Astrocyte (in vitro differentiated cells and primary cell): ENCODE measurements at regions not wholly inside any gene's neighbourhood (a gene's known extent, or its start where the extent isn't known, plus 50 kb on each side); places are given as distances from the start of the nearest gene placed in this dataset.

Experiments used
- DNase-seq: peaks from one replicate; pipeline ENCODE4 v3.0.0-alpha.2; 2010; ENCODE audit warnings: low read depth
- FAIRE-seq: peaks from 2 replicates; lab custom pipeline; 2011; peaks lifted over from hg19 to GRCh38; lab: Jason Lieb, UNC
- H2AFZ ChIP-seq: 2 replicates; pipeline ENCODE4 v1.6.0; 2012; ENCODE audit warnings: low read depth, low read length, inconsistent platforms
- H3K27ac ChIP-seq: 2 replicates; pipeline ENCODE4 v1.5.1; 2011; ENCODE audit warnings: low read depth, low read length, inconsistent platforms
- H3K27me3 ChIP-seq: 2 replicates; pipeline ENCODE4 v1.6.0; 2011; ENCODE audit warnings: low read length, inconsistent platforms; ENCODE audit not compliant: insufficient read depth
- H3K36me3 ChIP-seq: 2 replicates; pipeline ENCODE4 v1.5.1; 2011; ENCODE audit warnings: low read length, inconsistent platforms; ENCODE audit not compliant: insufficient read depth
- H3K4me1 ChIP-seq: 2 replicates; pipeline ENCODE4 v1.5.1; 2011; ENCODE audit warnings: low read length, inconsistent platforms; ENCODE audit not compliant: insufficient read depth
- H3K4me2 ChIP-seq: 2 replicates; pipeline ENCODE4 v1.6.0; 2012; ENCODE audit warnings: low read length, inconsistent platforms
- H3K4me3 ChIP-seq: 2 replicates; pipeline ENCODE4 v1.5.1; 2011; ENCODE audit warnings: low read depth, mild to moderate bottlenecking, low read length, inconsistent platforms; ENCODE audit not compliant: insufficient read depth
- H3K79me2 ChIP-seq: 2 replicates; pipeline ENCODE4 v1.6.0; 2012; ENCODE audit warnings: mild to moderate bottlenecking, low read length, inconsistent platforms; ENCODE audit not compliant: insufficient read depth
- H3K9ac ChIP-seq: 2 replicates; pipeline ENCODE4 v1.6.0; 2012; ENCODE audit warnings: mild to moderate bottlenecking, low read length, inconsistent platforms
- H3K9me3 ChIP-seq: 2 replicates; pipeline ENCODE4 v1.5.1; 2012; ENCODE audit warnings: low read depth, mild to moderate bottlenecking, low read length, inconsistent platforms; ENCODE audit not compliant: insufficient read depth
- H4K20me1 ChIP-seq: 2 replicates; pipeline ENCODE4 v1.6.0; 2012; ENCODE audit warnings: low read length, inconsistent platforms; ENCODE audit not compliant: insufficient read depth
- H3K27ac Mint-ChIP-seq: one replicate; pipeline ENCODE4 v1.8.0; 2021; ENCODE audit warnings: mild to moderate bottlenecking, mixed read lengths; ENCODE audit not compliant: unreplicated experiment
- H3K27me3 Mint-ChIP-seq: one replicate; pipeline ENCODE4 v1.8.0; 2021; ENCODE audit warnings: low read depth, mixed read lengths; ENCODE audit not compliant: unreplicated experiment
- H3K36me3 Mint-ChIP-seq: one replicate; pipeline ENCODE4 v1.8.0; 2021; ENCODE audit warnings: low read depth, mixed read lengths; ENCODE audit not compliant: unreplicated experiment
- H3K4me1 Mint-ChIP-seq: one replicate; pipeline ENCODE4 v1.8.0; 2021; ENCODE audit warnings: low read depth, mixed read lengths; ENCODE audit not compliant: unreplicated experiment
- H3K4me3 Mint-ChIP-seq: one replicate; pipeline ENCODE4 v1.8.0; 2021; ENCODE audit warnings: mild to moderate bottlenecking, moderate library complexity, mixed read lengths; ENCODE audit not compliant: unreplicated experiment
- H3K9me3 Mint-ChIP-seq: one replicate; pipeline ENCODE4 v1.8.0; 2021; ENCODE audit warnings: mild to moderate bottlenecking, mixed read lengths; ENCODE audit not compliant: unreplicated experiment
- CTCF ChIP-seq: IDR thresholded peaks from 2 replicates; pipeline ENCODE4 v1.5.1; 2011; ENCODE audit warnings: low read depth, mild to moderate bottlenecking, inconsistent platforms, low read length, moderate library complexity; ENCODE audit not compliant: insufficient read depth
- EZH2 ChIP-seq: IDR thresholded peaks from 2 replicates; pipeline ENCODE4 v1.6.1; 2012; ENCODE audit warnings: mild to moderate bottlenecking, low read length, inconsistent platforms; ENCODE audit not compliant: insufficient read depth

GRCh38 chr3:152738656-152739055, 96.3 kb upstream of the P2RY1 start:
- no peak overlapping the region for H3K27ac Mint-ChIP-seq
- Histone ChIP-seq H3K27me3 (no peaks in the 10 kb centered on the region), H3K9ac (no peak overlapping the region), H3K4me2 (no peak overlapping the region), H4K20me1 (no peaks in the 10 kb centered on the region), H3K27ac (no peak overlapping the region), H2AFZ (no peak overlapping the region), H3K4me1 (no peaks in the 10 kb centered on the region), H3K9me3 (no peaks in the 10 kb centered on the region), H3K36me3 (no peaks in the 10 kb centered on the region), H3K4me3 (no peak overlapping the region), H3K79me2 (no peaks in the 10 kb centered on the region)
- peaks cover 16% of the 10 kb centered on the region for H3K4me1 Mint-ChIP-seq
- no peak overlapping the region for H3K4me3 Mint-ChIP-seq
- no peaks in the 10 kb centered on the region for H3K9me3 Mint-ChIP-seq
- no peak for FAIRE-seq
- TF ChIP-seq CTCF (no peak), EZH2 (no peak)
- H3K27me3 Mint-ChIP-seq: no peaks in the 10 kb centered on the region
- no peaks in the 10 kb centered on the region for H3K36me3 Mint-ChIP-seq
- peak; percentile 34 for DNase-seq

GRCh38 chr3:152742368-152743347, 92.3 kb upstream of the P2RY1 start:
- no peak for TF ChIP-seq EZH2
- no peak for TF ChIP-seq CTCF
- Mint-ChIP-seq H3K4me3 (no peak overlapping the region), H3K27me3 (no peaks in the 10 kb centered on the region), H3K4me1 (peaks cover 6% of the 10 kb centered on the region), H3K36me3 (no peaks in the 10 kb centered on the region), H3K27ac (no peak overlapping the region), H3K9me3 (no peaks in the 10 kb centered on the region)
- FAIRE-seq (no peak), DNase-seq (no peak)
- Histone ChIP-seq H3K4me2 (no peak overlapping the region), H3K4me3 (no peak overlapping the region), H2AFZ (no peak overlapping the region), H3K27ac (no peak overlapping the region), H3K36me3 (no peaks in the 10 kb centered on the region), H4K20me1 (no peaks in the 10 kb centered on the region), H3K4me1 (no peaks in the 10 kb centered on the region), H3K9me3 (no peaks in the 10 kb centered on the region), H3K27me3 (no peaks in the 10 kb centered on the region), H3K9ac (no peak overlapping the region), H3K79me2 (no peaks in the 10 kb centered on the region)

- no peaks in the 10 kb centered on the region for H3K4me1 Mint-ChIP-seq
- no peak for FAIRE-seq
These were observed 89.3 kb upstream of the P2RY1 start for GRCh38 chr3:152745646-152746045.

More at GRCh38 chr3:152745646-152746045, 89.3 kb upstream of the P2RY1 start:
- Histone ChIP-seq H3K4me2 (no peak overlapping the region), H3K4me3 (no peak overlapping the region), H3K36me3 (no peaks in the 10 kb centered on the region), H2AFZ (no peak overlapping the region), H3K27me3 (no peaks in the 10 kb centered on the region), H3K4me1 (no peaks in the 10 kb centered on the region), H3K9me3 (no peaks in the 10 kb centered on the region), H3K9ac (no peak overlapping the region), H3K79me2 (no peaks in the 10 kb centered on the region), H3K27ac (no peak overlapping the region), H4K20me1 (no peaks in the 10 kb centered on the region)
- H3K4me3 Mint-ChIP-seq: no peak overlapping the region
- no peak for DNase-seq
- TF ChIP-seq EZH2 (no peak), CTCF (no peak)
- no peak overlapping the region for H3K27ac Mint-ChIP-seq
- H3K9me3 Mint-ChIP-seq: peaks cover 2% of the 10 kb centered on the region
- no peaks in the 10 kb centered on the region for H3K36me3 Mint-ChIP-seq
- no peaks in the 10 kb centered on the region for H3K27me3 Mint-ChIP-seq
